ENCODE measurements at regions not wholly inside any gene's neighbourhood (a gene's known extent, or its start where the extent isn't known, plus 50 kb on each side); places are given as distances from the start of the nearest gene placed in this dataset.

DNA sequence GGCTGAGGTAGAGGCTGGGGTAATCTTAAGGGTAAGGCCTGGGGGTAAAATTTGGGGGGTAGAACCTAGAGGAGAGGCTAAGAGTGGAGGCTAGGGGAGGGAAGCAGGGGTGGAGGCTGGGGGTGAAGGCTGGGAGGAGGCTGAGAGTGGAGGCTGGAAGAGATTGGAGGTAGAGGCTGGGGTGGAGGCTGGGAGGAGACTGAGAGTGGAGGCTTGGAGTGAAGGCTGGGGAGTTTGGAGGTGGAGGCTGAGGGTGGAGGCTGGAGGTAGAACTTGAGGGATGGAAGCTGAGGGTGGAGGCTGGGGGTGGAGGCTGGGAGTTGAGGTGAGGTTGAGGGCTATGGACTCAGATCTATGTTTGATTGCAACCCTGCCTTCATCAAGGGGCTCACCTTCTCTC, 333.6 kb downstream of the C16orf95 start:
- H3K4me1 ChIP-seq, result no peaks in the 10 kb centered on the region
- no peak overlapping the region for H3K27ac ChIP-seq
- no peaks in the 10 kb centered on the region for H3K9me3 ChIP-seq
- no peaks in the 10 kb centered on the region for H3K27me3 ChIP-seq
- TF ChIP-seq POLR2A (IDR thresholded peaks at IDR 0.05), result no peak
- TF ChIP-seq, protein P1, sequence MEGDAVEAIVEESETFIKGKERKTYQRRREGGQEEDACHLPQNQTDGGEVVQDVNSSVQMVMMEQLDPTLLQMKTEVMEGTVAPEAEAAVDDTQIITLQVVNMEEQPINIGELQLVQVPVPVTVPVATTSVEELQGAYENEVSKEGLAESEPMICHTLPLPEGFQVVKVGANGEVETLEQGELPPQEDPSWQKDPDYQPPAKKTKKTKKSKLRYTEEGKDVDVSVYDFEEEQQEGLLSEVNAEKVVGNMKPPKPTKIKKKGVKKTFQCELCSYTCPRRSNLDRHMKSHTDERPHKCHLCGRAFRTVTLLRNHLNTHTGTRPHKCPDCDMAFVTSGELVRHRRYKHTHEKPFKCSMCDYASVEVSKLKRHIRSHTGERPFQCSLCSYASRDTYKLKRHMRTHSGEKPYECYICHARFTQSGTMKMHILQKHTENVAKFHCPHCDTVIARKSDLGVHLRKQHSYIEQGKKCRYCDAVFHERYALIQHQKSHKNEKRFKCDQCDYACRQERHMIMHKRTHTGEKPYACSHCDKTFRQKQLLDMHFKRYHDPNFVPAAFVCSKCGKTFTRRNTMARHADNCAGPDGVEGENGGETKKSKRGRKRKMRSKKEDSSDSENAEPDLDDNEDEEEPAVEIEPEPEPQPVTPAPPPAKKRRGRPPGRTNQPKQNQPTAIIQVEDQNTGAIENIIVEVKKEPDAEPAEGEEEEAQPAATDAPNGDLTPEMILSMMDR (IDR thresholded peaks at IDR 0.05), result no peak
- TF ChIP-seq POLR2AphosphoS5 (IDR thresholded peaks at IDR 0.05; ENCODE audit: insufficient read depth in 1 of 2, low read depth in 1 of 2), result no peak
- intact Hi-C loops (cut with DNase I), result no loop called here
- DNase-seq (ENCODE audit: extremely low spot score in 2 of 2), result no peak
- H3K4me3 ChIP-seq, result no peak overlapping the region
- no peaks in the 10 kb centered on the region for H3K36me3 ChIP-seq

DNA sequence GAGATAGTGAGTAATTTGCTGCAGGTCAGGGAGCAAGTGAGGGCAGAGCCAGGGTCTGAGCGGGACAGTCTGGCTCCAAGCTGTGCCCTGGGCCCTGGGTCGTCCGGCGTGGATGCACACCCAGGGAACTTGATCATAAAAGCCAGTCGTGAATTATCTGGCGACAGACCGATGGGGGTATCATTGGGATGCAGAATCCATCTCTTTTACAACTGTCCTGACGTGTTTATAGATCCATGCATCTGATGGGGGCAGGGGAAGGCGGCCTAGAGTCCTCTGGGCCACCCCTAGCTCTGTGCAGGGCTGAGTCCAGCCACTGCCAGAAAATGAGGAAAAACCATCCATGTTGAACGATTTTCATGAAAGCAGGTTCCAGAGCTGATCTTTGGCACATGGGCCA, 332.8 kb downstream of the C16orf95 start:
- no peaks in the 10 kb centered on the region for H3K4me1 ChIP-seq

DNA sequence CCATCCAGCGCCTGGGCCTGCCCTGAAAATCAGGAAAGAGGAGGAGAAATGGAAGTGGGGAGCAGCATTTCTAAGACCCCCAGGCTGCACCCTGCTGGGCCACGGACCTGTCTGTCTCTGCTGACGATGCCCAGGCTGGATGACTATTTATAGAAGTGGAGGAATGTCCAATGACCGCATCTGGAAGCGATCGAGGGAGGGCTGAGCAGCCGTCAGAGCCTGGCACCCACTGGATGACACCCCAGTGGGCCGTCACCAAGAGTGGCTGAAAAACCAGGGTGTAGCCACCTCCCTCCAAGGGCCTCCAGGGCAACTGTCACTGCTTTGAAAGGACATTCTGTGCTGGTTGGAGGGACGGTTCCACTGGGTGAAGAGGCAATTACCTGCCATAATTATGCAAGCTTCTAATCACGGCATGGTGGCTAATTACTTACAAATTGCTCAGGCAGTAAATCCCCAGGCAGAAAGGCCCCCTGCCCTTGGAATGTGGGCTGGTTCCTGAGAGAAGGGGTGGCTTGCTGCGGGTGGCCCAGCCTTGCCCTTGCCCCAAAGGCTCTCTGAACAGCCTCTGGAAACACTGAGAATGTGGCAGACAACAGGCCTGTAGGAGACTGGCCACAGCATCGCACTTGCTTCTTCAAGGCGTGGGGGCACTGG, 332.1 kb downstream of the C16orf95 start:
- Histone ChIP-seq H3K4me1 (no peaks in the 10 kb centered on the region), H3K27me3 (no peaks in the 10 kb centered on the region), H3K27ac (no peak overlapping the region), H3K9me3 (no peaks in the 10 kb centered on the region), H3K4me3 (no peak overlapping the region), H3K36me3 (no peaks in the 10 kb centered on the region)
- TF ChIP-seq POLR2A (IDR thresholded peaks at IDR 0.05) (no peak), POLR2AphosphoS5 (IDR thresholded peaks at IDR 0.05; ENCODE audit: insufficient read depth in 1 of 2, low read depth in 1 of 2) (no peak)
- TF ChIP-seq, protein P1 (IDR thresholded peaks at IDR 0.05), result no peak
- DNase-seq (ENCODE audit: extremely low spot score in 2 of 2), result no peak
- intact Hi-C loops (cut with DNase I), result no loop called here

More for the DNA sequence above, 332.8 kb downstream of the C16orf95 start:
- H3K27ac ChIP-seq, result no peak overlapping the region
- no peaks in the 10 kb centered on the region for H3K9me3 ChIP-seq
- intact Hi-C loops (cut with DNase I), result no loop called here
- no peaks in the 10 kb centered on the region for H3K36me3 ChIP-seq
- H3K4me3 ChIP-seq, result no peak overlapping the region
- TF ChIP-seq POLR2A (IDR thresholded peaks at IDR 0.05), result no peak
- TF ChIP-seq, protein P1 (IDR thresholded peaks at IDR 0.05), result no peak
- no peak for TF ChIP-seq POLR2AphosphoS5 (IDR thresholded peaks at IDR 0.05; ENCODE audit: insufficient read depth in 1 of 2, low read depth in 1 of 2)
- no peak for DNase-seq (ENCODE audit: extremely low spot score in 2 of 2)
- H3K27me3 ChIP-seq, result no peaks in the 10 kb centered on the region

DNA sequence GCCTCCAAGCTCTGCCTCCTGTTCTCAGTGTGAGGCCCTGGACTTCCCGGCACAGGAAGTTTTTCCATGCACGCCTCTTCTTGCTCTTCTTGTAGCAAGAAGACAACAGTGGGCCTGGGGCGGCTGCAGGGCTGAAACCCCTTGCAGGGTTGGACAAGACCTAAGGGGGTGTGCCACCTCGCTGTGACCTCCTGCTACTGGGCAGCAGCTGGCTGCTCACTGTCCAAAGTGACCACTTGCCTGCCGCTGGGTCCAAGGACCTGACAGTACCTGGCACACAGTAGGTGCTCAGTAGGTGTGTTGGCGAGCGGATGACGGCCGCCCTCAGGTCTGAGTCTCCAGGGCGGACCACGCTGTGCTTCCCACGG, 331.6 kb downstream of the C16orf95 start:
- Histone ChIP-seq H3K4me3 (no peak overlapping the region), H3K36me3 (no peaks in the 10 kb centered on the region), H3K27ac (no peak overlapping the region), H3K27me3 (no peaks in the 10 kb centered on the region), H3K4me1 (no peaks in the 10 kb centered on the region), H3K9me3 (no peaks in the 10 kb centered on the region)
- no peak for DNase-seq (ENCODE audit: extremely low spot score in 2 of 2)
- no peak for TF ChIP-seq POLR2AphosphoS5 (IDR thresholded peaks at IDR 0.05; ENCODE audit: insufficient read depth in 1 of 2, low read depth in 1 of 2)
- TF ChIP-seq, protein P1 (IDR thresholded peaks at IDR 0.05), result no peak
- TF ChIP-seq POLR2A (IDR thresholded peaks at IDR 0.05), result no peak
- intact Hi-C loops (cut with DNase I), result no loop called here

DNA sequence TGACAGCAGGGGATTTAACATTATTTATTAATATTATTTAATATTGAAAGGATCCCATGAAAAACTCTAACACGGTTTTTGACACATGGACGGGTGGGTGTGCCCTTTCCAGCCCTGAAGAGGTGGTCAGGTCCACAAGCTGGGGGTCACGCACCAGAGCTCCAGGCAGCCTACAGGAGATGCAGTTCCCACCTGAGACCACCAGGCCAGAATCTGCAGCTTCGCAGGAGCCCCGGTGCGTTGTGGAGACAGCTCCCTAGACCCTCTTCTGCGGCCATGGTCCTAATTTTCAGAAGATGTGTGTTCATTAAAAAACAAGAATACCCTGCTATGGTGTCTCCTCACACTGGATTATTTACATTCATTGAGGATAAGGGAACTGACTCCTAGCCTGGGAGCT, 331.1 kb downstream of the C16orf95 start:
- TF ChIP-seq, protein P1 (IDR thresholded peaks at IDR 0.05), result no peak
- TF ChIP-seq POLR2AphosphoS5 (IDR thresholded peaks at IDR 0.05; ENCODE audit: insufficient read depth in 1 of 2, low read depth in 1 of 2), result no peak
- TF ChIP-seq POLR2A (IDR thresholded peaks at IDR 0.05), result no peak
- intact Hi-C loops (cut with DNase I), result no loop called here
- Histone ChIP-seq H3K27ac (no peak overlapping the region), H3K9me3 (no peaks in the 10 kb centered on the region), H3K4me1 (no peaks in the 10 kb centered on the region), H3K27me3 (no peaks in the 10 kb centered on the region), H3K4me3 (no peak overlapping the region), H3K36me3 (no peaks in the 10 kb centered on the region)
- no peak for DNase-seq (ENCODE audit: extremely low spot score in 2 of 2)

Measured in vagina (tissue), 2 donors.